K562 (cell line): ENCODE measurements at regions not wholly inside any gene's neighbourhood (a gene's known extent, or its start where the extent isn't known, plus 50 kb on each side); places are given as distances from the start of the nearest gene placed in this dataset.

ENCODE experiments used
- BRF2 ChIP-seq: IDR thresholded peaks from 3 replicates; pipeline ENCODE4 v1.6.1; 2011; ENCODE audit warnings: borderline replicate concordance, mild to moderate bottlenecking; ENCODE audit not compliant: insufficient read length, insufficient read depth
- DACH1 ChIP-seq: fragments of 450-650 bp; IDR thresholded peaks from 2 replicates; pipeline ENCODE4 v1.6.1; 2018; ENCODE audit not compliant: partially characterized antibody
- NFRKB ChIP-seq: fragments of 450-650 bp; IDR thresholded peaks from 2 replicates; pipeline ENCODE4 v1.6.1; 2016; ENCODE audit warnings: low read depth
- NR2C2 ChIP-seq, 2 experiments: fragments of 200-800 bp in 1 of 2; sonication (Bioruptor generic) in 1 of 2; sonication (generic) in 1 of 2; formaldehyde crosslinking in 1 of 2; IDR thresholded peaks; 2 replicates each; pipeline versions ENCODE4 v1.6.1 to v1.8.0; 2016 to 2022; ENCODE audit warnings: mild to moderate bottlenecking in 1 of 2, missing compliant biosample characterization in 1 of 2, missing genetic modification characterization in 1 of 2, missing genetic modification reagents in 1 of 2
- RERE ChIP-seq: sonication (generic); formaldehyde crosslinking; IDR thresholded peaks from 2 replicates; pipeline ENCODE4 v1.8.0; 2023; ENCODE audit warnings: missing genetic modification reagents, mild to moderate bottlenecking, borderline replicate concordance
- TAF1 ChIP-seq: IDR thresholded peaks from 2 replicates; pipeline ENCODE4 v1.6.1; 2011; ENCODE audit warnings: mild to moderate bottlenecking, low read length, moderate library complexity; ENCODE audit not compliant: insufficient read depth, control insufficient read depth, severe bottlenecking; ENCODE audit errors: extremely low read depth
- TAF7 ChIP-seq: fragments of 450-650 bp; IDR thresholded peaks from 2 replicates; pipeline ENCODE4 v1.6.1; 2016; ENCODE audit warnings: missing genetic modification characterization, missing compliant biosample characterization
- TCF7L2 ChIP-seq: fragments of 150-350 bp; IDR thresholded peaks from 2 replicates; pipeline ENCODE4 v1.6.1; 2016; ENCODE audit warnings: low read depth, mild to moderate bottlenecking, low read length, moderate library complexity
- ZNF699 ChIP-seq: fragments of 250-450 bp; sonication (Bioruptor Pico); IDR thresholded peaks from 2 replicates; pipeline ENCODE4 v1.8.0; 2021; ENCODE audit warnings: mild to moderate bottlenecking, moderate library complexity; ENCODE audit not compliant: insufficient replicate concordance

GRCh38 chr7:69149804-69150782, 448.2 kb upstream of the AUTS2 start (continued):
- TF ChIP-seq BRF2 (no peak), NFRKB (no peak), NR2C2 (CRISPR knock-in tag; IDR thresholded peaks at IDR 0.05) (no peak), NR2C2 (tag; IDR thresholded peaks at IDR 0.05) (no peak), ZNF699 (CRISPR knock-in tag) (no peak), TCF7L2 (no peak), TAF7 (no peak), DACH1 (no peak), TAF1 (no peak), RERE (no peak)
- TF ChIP-seq, all 486 proteins: peak for 0
